ENCODE measurements at regions not wholly inside any gene's neighbourhood (a gene's known extent, or its start where the extent isn't known, plus 50 kb on each side); places are given as distances from the start of the nearest gene placed in this dataset.
"Not testable (repeated sequence)": the region's sequence is repeated elsewhere in the genome, so short reads cannot be mapped to it uniquely, and the experiment has no call there.

DNA sequence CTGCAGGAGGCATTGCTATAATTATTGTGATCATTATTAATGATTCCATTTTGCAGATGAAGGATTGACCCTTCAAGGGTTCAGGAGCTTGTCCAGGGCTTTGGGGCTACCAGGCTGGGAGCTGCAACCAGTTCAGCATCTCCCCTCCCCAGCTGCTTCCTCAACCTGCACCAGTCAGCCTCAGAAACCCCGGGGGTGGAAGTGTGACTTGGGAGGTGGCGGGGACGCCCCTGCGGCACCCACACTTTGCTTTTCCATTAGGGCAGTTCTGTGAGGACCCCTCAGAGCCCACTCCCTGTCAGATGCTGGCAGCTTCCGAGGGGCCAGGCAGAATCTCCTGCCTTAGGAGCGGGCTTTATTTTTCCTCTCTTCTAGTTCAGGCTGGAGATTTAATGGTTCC lies 85.6 kb downstream of the OLFM1 start:
- DNase-seq (ENCODE audit: low spot score): no peak

- DNase-seq (ENCODE audit: low spot score): no peak
Measured at GRCh38 chr9:135174248-135174647, 86.8 kb downstream of the OLFM1 start.

- no peak for DNase-seq (ENCODE audit: low spot score)
Measured at GRCh38 chr9:135174981-135175380, 87.5 kb downstream of the OLFM1 start.

- no peak for DNase-seq (ENCODE audit: low spot score)
Measured at GRCh38 chr9:135176284-135176683, 88.8 kb downstream of the OLFM1 start.

- DNase-seq (ENCODE audit: low spot score): not testable (repeated sequence)
Measured at GRCh38 chr9:135177562-135177961, 90.1 kb downstream of the OLFM1 start.

- no peak for DNase-seq (ENCODE audit: low spot score)
Measured at GRCh38 chr9:135178498-135178897, 91.0 kb downstream of the OLFM1 start.

DNA sequence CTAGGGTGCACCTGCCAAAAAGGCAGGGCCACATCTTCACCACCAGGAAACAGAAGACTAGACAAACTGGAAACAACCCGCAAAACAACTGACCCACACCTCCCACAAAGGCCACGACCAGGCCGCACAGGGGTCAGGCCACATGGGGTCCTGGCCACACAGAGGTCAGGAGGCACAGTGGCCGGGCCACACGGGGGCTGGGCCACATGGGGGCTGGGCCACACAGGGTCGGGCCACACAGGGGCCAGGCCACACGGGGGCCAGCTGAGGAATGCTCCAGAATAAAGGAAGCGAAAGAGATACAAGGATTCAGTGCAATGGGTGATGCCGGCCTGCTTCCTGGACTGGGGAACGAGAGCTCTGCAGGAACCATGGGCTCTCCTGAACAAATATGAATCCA lies 91.6 kb downstream of the OLFM1 start:
- DNase-seq (ENCODE audit: low spot score): no peak

DNA sequence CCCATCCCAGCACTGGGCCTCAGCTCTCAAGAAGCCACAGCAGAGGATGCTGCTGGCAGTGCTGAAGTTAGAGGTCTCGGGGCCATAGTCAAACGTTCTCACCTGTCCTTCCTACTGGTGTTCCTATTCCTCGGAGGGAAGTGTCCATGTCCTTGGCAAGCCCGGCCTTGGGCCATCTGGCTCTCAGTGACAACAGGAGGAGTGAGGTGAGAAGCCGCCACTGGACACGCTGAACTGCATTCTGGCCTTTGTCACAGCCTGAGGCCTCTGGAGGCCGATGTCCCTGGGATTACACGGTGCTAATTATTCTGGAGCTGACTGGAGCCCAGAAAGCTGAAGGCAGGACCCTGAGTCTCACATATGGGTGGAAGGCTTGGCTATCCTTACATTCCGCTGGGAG lies 92.5 kb downstream of the OLFM1 start:
- no peak for DNase-seq (ENCODE audit: low spot score)

DNA sequence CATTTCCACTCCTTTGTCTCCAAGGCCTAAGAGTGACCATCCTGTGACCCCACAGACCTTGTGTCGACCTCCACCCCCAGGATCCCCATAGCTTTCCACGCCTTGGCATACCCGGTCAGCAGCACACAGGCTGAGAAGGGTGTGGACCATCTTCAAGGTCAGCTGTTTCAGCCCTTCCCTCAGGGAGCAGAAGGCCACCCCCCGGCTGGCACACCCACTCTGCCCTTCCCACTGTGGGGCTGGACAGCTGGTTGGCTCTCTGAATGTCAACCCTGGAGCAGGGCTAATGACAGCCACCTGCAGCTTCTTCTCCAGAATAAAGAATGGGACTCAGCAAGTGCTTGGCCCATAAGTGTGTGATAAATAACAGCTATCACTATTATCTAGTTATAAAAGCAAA lies 93.1 kb downstream of the OLFM1 start:
- no peak for DNase-seq (ENCODE audit: low spot score)

DNA sequence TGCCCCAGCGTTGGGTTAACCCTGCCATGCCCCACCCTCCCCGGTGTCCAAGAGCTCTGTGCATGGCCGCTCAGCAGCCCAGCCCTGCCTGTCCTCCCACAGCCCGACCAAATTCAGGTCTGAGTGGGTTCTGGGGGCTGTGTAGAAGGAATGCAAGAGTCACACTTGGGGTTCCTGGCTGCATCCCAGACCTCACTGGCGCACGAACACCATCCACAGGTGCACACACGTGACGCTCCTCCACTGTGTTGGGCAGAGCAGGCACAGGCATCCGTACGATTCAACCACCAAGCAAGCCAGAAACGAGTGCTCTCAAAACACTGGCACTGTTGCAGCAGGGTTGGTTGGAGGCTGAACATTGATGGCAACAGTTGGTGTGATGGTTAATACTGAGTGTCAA lies 93.9 kb downstream of the OLFM1 start:
- no peak for DNase-seq (ENCODE audit: low spot score)

DNA sequence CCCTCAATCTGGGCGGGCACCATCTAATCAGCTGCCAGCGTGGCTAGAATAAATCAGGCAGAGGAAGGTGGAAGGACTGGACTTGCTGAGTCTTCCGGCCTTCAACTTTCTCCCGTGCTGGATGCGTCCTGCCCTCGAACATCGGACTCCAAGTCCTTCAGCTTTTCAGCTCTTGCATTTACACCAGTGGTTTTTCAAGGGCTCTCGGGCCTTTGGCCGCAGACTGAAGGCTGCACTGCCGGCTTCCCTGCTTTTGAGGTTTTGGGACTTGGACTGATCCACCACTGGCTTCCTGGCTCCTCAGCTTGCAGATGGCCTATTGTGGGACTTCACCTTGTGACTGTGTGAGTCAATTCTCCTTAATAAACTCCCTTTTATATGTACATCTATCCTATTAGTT lies 94.4 kb downstream of the OLFM1 start:
- DNase-seq (ENCODE audit: low spot score): not testable (repeated sequence)

DNA sequence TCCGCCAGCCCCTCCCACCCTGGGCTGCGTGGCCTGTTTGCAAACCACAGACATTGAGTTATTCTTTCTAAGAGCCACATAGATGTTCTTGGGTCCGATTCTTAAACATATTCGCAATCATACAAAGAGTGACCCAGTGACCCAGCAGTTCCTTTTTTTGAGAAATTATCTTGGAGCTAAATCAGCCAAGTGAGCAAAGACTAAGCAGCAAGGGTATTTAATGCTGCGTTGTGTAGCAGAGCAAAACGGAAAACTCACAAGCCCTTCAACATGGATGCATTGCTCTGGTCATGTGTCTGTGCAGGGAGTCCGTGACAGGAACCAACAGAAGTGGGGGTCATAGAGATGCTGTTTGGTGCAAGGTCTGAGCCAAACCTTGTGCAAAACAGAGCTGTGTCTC lies 95.6 kb downstream of the OLFM1 start:
- no peak for DNase-seq (ENCODE audit: low spot score)

GRCh38 chr9:135183528-135184180 lies 96.2 kb downstream of the OLFM1 start:
- no peak for DNase-seq (ENCODE audit: low spot score)

DNA sequence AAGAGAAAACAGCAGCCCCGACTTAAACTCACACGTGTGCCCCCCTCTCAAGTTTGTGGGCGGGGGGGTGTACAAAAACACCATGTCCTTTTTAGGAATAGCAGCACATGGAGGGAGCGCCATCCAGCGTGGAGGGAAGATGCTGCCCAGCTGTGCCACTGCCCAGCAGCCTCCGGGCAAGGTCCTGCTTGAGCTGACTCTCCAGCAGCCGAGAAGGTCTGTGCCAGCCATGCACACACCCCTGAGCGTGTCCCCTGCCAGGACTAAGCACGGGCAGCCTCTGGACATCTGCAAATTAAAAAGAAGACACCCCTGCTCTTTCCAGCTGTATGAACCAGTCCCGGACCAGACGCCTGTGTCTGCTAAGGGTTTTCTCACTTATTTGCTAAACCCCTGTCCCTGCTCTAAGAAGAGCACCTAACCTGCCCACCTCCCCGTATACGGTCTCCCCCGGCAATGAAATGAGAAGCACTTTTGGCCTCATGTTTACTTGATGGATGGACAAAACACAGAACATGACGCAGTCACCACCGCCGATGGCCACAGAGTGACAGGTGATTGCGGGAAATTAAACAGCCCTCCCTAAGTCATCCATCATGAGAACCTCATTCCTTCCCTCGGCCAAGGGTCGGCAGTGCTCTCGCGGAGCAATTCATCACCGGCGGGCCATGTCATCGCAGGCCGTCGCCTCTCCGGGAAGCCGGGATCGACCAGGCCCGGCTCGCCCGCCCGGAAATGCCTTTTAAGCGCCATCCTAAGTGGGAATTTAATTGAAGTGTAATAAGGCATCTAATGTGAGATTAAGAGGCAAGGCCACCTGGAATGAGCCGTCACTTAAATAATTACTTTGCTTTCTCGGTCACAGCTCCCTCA lies 96.9 kb downstream of the OLFM1 start:
- no peak for DNase-seq (ENCODE audit: low spot score)

DNA sequence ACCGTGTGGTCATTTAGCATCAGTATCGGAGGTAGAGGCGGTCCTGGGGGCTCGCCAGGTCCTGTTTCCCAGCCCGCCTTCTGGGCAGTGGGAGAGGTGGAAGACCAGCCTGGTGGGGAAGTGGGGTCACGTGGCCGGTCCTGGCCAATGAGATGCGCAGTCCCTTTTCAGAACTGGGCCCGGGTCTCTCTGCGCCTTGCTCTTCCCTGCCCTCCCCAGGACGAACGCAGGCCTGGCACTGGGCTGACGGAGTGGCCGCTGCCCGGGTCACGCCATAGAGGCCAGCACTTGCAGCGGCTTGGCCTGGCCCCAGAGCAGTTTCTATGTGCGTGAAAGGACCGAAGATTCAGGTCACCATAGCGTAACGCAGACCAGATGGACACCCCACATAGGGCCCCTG lies 97.6 kb downstream of the OLFM1 start:
- DNase-seq (ENCODE audit: low spot score): no peak

- peak; percentile 40 for DNase-seq (ENCODE audit: low spot score)
Measured at GRCh38 chr9:135186248-135187164, 99.0 kb downstream of the OLFM1 start.

DNA sequence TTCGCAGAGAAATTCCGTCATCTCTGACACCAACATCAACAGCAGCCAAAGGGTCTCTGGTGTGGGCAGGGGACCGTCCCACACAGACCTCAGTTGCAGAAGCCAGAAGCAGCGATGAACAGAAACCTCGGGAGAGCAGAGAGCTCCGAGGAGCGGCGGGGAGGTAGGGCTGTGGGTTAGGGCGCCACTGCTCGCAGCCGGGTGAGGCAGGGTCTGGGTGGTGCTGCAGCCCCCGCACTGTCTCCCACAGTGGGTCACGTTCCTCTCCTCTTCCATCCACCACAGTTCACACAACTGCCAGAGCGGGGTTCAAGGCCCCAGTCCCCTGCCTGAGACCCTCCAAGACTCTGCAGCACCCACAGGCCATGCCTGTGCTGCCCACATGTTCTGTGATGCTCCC lies 99.9 kb downstream of the OLFM1 start:
- DNase-seq (ENCODE audit: low spot score): no peak

DNA sequence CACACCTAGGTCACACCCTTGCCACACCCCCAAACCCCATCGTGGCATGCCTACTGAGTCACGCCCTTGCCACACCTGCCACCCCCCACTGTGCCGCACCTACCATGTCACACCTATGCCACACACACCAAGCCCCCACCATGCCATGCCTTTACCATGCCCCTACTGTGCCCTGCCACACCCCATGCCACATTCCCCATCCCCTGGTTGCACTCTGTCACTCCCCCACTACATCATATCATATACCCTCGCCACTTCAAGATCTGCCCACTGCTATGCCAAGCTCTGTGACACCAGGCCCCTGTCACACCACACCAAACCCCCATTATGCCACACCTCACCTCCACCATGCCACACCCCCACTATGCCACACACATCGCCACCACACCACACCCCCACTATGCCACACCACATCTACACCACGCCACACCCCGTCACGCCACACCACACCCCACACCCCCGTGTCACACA lies 101.2 kb downstream of the OLFM1 start:
- DNase-seq (ENCODE audit: low spot score): no peak

DNA sequence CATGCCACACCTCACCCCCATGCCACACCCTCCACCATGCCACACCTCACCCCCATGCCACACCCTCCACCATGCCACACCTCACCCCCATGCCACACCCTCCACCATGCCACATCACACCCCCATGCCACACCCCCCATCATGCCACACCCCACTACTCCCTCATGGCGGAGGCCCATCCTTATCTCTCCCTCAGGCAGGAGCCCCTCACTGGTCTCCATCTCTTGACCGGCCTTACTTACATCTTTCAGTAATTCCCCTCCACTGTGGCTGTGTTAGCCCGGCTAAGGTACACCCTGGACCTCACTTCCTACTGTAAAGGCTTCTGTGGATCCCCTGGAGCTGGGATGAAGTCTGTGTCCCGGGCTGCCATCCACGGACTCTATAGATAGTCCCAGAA lies 102.0 kb downstream of the OLFM1 start:
- DNase-seq (ENCODE audit: low spot score): no peak

GRCh38 chr9:135190789-135191577 lies 103.5 kb downstream of the OLFM1 start:
- no peak for DNase-seq (ENCODE audit: low spot score)

GRCh38 chr9:135192686-135193085 lies 105.2 kb downstream of the OLFM1 start:
- DNase-seq (ENCODE audit: low spot score): no peak
